HepG2 (cell line): ENCODE measurements at regions not wholly inside any gene's neighbourhood (a gene's known extent, or its start where the extent isn't known, plus 50 kb on each side); places are given as distances from the start of the nearest gene placed in this dataset.

Source experiments
- ATAC-seq: fragments of 200-7000 bp; cut with Tn5 transposase; 3 replicates; pipeline ENCODE4 v1.9.1; 2020; ENCODE audit warnings: mild to moderate bottlenecking, moderate library complexity
- BruUV-seq: library from RNA; stranded (reverse); fragments of 400-500 nt; replicated peaks from 2 replicates; lab custom pipeline; 2021; lab: Mats Ljungman, UMichigan
- CTCF ChIA-PET: fragments of 300-600 bp; formaldehyde crosslinking; extraction: SDS; loops from one replicate; lab custom pipeline; 2021; ENCODE audit warnings: low total read pairs, inconsistent platforms, low intra/inter-chr PET ratio; lab: Yijun Ruan, JAX
- POLR2A ChIA-PET: fragments of 350-600 bp; sonication (Branson Sonifier 250); formaldehyde crosslinking; loops from one replicate; lab custom pipeline; 2020; ENCODE audit warnings: antibody characterized with exemption, inconsistent platforms; lab: Yijun Ruan, JAX
- DNase-seq: peaks from one replicate; pipeline ENCODE4 v3.0.0-alpha.2; 2015; ENCODE audit warnings: low spot score
- FAIRE-seq: peaks from 3 replicates; lab custom pipeline; 2011; peaks lifted over from hg19 to GRCh38; lab: Jason Lieb, UNC
- H2AFZ ChIP-seq: one replicate; pipeline ENCODE4 v1.6.1; 2011; ENCODE audit warnings: low read length, inconsistent platforms
- H3K27ac ChIP-seq: fragments of 300-600 bp; 3 replicates; pipeline ENCODE4 v1.8.0; 2011; ENCODE audit warnings: mixed run types, mild to moderate bottlenecking, mixed read lengths, low read length, inconsistent platforms; ENCODE audit not compliant: insufficient read depth; ENCODE audit errors: extremely low read length
- H3K27me3 ChIP-seq, 2 experiments: fragments of 200-600 bp in 1 of 2; 2 replicates in 1 of 2; 3 replicates in 1 of 2; pipeline versions ENCODE4 v1.6.0 to v1.8.0; 2011; ENCODE audit warnings: low read length in 2 of 2, mild to moderate bottlenecking in 2 of 2, moderate library complexity in 2 of 2, inconsistent platforms in 1 of 2; ENCODE audit not compliant: insufficient read depth in 2 of 2, control insufficient read depth in 1 of 2
- H3K36me3 ChIP-seq, 2 experiments: fragments of 200-600 bp in 1 of 2; replicated peaks in 1 of 2; 2 replicates in 1 of 2; 3 replicates in 1 of 2; pipeline versions ENCODE4 v1.5.1 to v1.8.0; 2011; ENCODE audit warnings: low read length in 2 of 2, inconsistent platforms in 1 of 2; ENCODE audit not compliant: insufficient read depth in 2 of 2, control insufficient read depth in 1 of 2
- H3K4me1 ChIP-seq: 2 replicates; pipeline ENCODE4 v1.5.1; 2012; ENCODE audit warnings: low read length, inconsistent platforms; ENCODE audit not compliant: insufficient read depth
- H3K4me2 ChIP-seq: 2 replicates; pipeline ENCODE4 v1.6.0; 2011; ENCODE audit warnings: low read depth, low read length, inconsistent platforms
- H3K4me3 ChIP-seq, 3 experiments: fragments of 200-600 bp in 1 of 3; sonication (generic), shearing (Covaris generic) in 1 of 3; replicated peaks in 1 of 3; 2 replicates each; pipeline ENCODE4 v1.5.1; 2011 to 2016; ENCODE audit warnings: low read length in 3 of 3, inconsistent platforms in 2 of 3, low read depth in 2 of 3, mild to moderate bottlenecking in 2 of 3, control low read depth in 1 of 3, mixed read lengths in 1 of 3; ENCODE audit not compliant: insufficient read depth in 1 of 3
- H3K79me2 ChIP-seq: one replicate; pipeline ENCODE4 v1.6.1; 2011; ENCODE audit warnings: low read length, inconsistent platforms; ENCODE audit not compliant: insufficient read depth
- H3K9ac ChIP-seq: 2 replicates; pipeline ENCODE4 v1.6.0; 2011; ENCODE audit warnings: mild to moderate bottlenecking, low read depth, low read length, inconsistent platforms; ENCODE audit not compliant: insufficient read depth
- H3K9me3 ChIP-seq: 2 replicates; pipeline ENCODE4 v1.5.1; 2012; ENCODE audit warnings: mild to moderate bottlenecking, low read length
- H4K20me1 ChIP-seq: 2 replicates; pipeline ENCODE4 v1.6.0; 2011; ENCODE audit warnings: inconsistent platforms, mild to moderate bottlenecking, low read length, moderate library complexity; ENCODE audit not compliant: insufficient read depth
- EHMT2 ChIP-seq: fragments of 200-600 bp; sonication (generic); IDR thresholded peaks from 2 replicates; pipeline ENCODE4 v1.7.0; 2017; ENCODE audit warnings: antibody characterized with exemption, low read depth, low read length, borderline replicate concordance
- FLYWCH1 ChIP-seq: sonication (generic); formaldehyde crosslinking; IDR thresholded peaks from 2 replicates; pipeline ENCODE4 v1.8.1; 2023; ENCODE audit warnings: mild to moderate bottlenecking, missing genetic modification reagents
- GFI1 ChIP-seq: sonication (generic); formaldehyde crosslinking; IDR thresholded peaks from 2 replicates; pipeline ENCODE4 v1.5.0; 2020; ENCODE audit warnings: missing genetic modification reagents, mild to moderate bottlenecking, borderline replicate concordance
- HNRNPL ChIP-seq: fragments of 200-400 bp; formaldehyde crosslinking; IDR thresholded peaks from 2 replicates; pipeline ENCODE4 v1.6.1; 2017; ENCODE audit warnings: mild to moderate bottlenecking, low read depth, low read length
- NFATC3 ChIP-seq: sonication (generic); formaldehyde crosslinking; IDR thresholded peaks from 2 replicates; pipeline ENCODE4 v1.5.1; 2020; ENCODE audit warnings: mild to moderate bottlenecking, missing genetic modification reagents
- POLR2A ChIP-seq, 2 experiments: IDR thresholded peaks; 2 replicates each; pipeline ENCODE4 v1.6.1; 2011; ENCODE audit warnings: low read depth in 2 of 2, low read length in 2 of 2, mild to moderate bottlenecking in 1 of 2, moderate library complexity in 1 of 2; ENCODE audit not compliant: insufficient read depth in 1 of 2
- SKI ChIP-seq: fragments of 450-650 bp; IDR thresholded peaks from one replicate; pipeline ENCODE4 v1.6.1; 2018; ENCODE audit warnings: mild to moderate bottlenecking; ENCODE audit not compliant: partially characterized antibody
- SNRNP70 ChIP-seq: fragments of 200-400 bp; formaldehyde crosslinking; IDR thresholded peaks from 2 replicates; pipeline ENCODE4 v1.6.1; 2017; ENCODE audit warnings: mild to moderate bottlenecking, low read depth, low read length, moderate library complexity
- TEAD2 ChIP-seq: sonication (generic); formaldehyde crosslinking; IDR thresholded peaks from 2 replicates; pipeline ENCODE4 v1.9.0; 2021; ENCODE audit warnings: missing genetic modification reagents
- ZBTB7B ChIP-seq: sonication (generic); formaldehyde crosslinking; IDR thresholded peaks from 2 replicates; pipeline ENCODE4 v1.4.0; 2020; ENCODE audit warnings: missing genetic modification reagents
- ZNF10 ChIP-seq: sonication (generic); formaldehyde crosslinking; IDR thresholded peaks from 2 replicates; pipeline ENCODE4 v1.4.0; 2020; ENCODE audit warnings: mild to moderate bottlenecking, low read depth, missing genetic modification reagents, borderline replicate concordance
- ZNF451 ChIP-seq: sonication (generic); formaldehyde crosslinking; IDR thresholded peaks from 2 replicates; pipeline ENCODE4 v1.5.0; 2020; ENCODE audit warnings: mild to moderate bottlenecking, missing genetic modification reagents
- ZNF562 ChIP-seq: sonication (generic); formaldehyde crosslinking; IDR thresholded peaks from 2 replicates; pipeline ENCODE4 v1.8.0; 2022; ENCODE audit warnings: missing genetic modification reagents, borderline replicate concordance
- ZNF766 ChIP-seq: sonication (generic); formaldehyde crosslinking; IDR thresholded peaks from 2 replicates; pipeline ENCODE4 v1.5.0; 2020; ENCODE audit warnings: missing genetic modification reagents, borderline replicate concordance
- WGBS: methylation state at CpG from one replicate; pipeline ENCODE4 v1.1.6; 2017; ENCODE audit warnings: low lambda C conversion rate; 5-methylcytosine and 5-hydroxymethylcytosine counted together
- in situ Hi-C: cut with HindIII; loops from 2 replicates; pipeline ENCODE4 v1.10.0; 2017; ENCODE audit warnings: low pct_unique_long_range_greater_than_20kb; ENCODE audit not compliant: extremely low pct_ligation_motif_present
- intact Hi-C: fragments of 100-400 bp; cut with micrococcal nuclease; formaldehyde crosslinking; loops from one replicate; pipeline ENCODE4 v1.10.0; 2022; ENCODE audit not compliant: unreplicated experiment
- TF ChIP-seq, protein P1 (sequence below): sonication (generic); formaldehyde crosslinking; IDR thresholded peaks from 2 replicates; pipeline ENCODE4 v1.5.1; 2020; ENCODE audit warnings: mild to moderate bottlenecking, moderate library complexity, missing genetic modification reagents
- TF ChIP-seq, protein P2 (sequence below): IDR thresholded peaks from 2 replicates; pipeline ENCODE4 v1.6.1; 2016; ENCODE audit warnings: missing compliant biosample characterization, missing genetic modification reagents, borderline replicate concordance
- TF ChIP-seq, protein P3 (sequence below): sonication (generic); formaldehyde crosslinking; IDR thresholded peaks from 2 replicates; pipeline ENCODE4 v1.4.0; 2020; ENCODE audit warnings: missing genetic modification reagents

DNA sequence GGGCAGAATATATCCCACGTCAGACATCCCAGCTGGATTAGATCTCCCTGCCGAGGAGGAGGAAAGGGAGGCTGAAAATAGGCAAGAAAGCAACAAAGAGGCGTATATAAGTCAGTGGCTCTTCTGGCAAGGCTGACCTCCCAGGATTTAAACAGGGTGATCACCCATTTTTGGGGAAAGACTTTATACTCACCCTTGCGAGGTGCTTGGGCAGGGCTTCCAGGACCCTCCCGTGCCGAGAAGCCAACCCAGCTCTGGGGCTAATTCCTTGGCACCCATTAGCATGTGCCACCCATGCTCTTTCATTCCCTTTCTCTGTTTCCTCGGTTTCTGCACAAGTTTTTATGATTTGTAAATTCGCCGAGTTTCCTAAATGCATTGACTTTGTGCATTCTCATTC, 230.2 kb upstream of the IRX2 start:
- no peaks in the 10 kb centered on the region for H4K20me1 ChIP-seq
- no peak for FAIRE-seq
- H3K9me3 ChIP-seq, result 0 out of 2 replicates have a peak, but pooled peaks cover 2% of the 10 kb centered on the region
- in situ Hi-C loops (no loop called here), intact Hi-C loops (loop anchor here (5.0 kb wide), 1 partner anchor 1506 kb away; no protein-coding TSS in a partner anchor)
- TF ChIP-seq EHMT2 (no peak), SKI (no peak), ZNF562 (CRISPR knock-in tag) (no peak), ZNF766 (CRISPR knock-in tag) (no peak), ZBTB7B (CRISPR knock-in tag) (no peak), SNRNP70 (no peak), NFATC3 (CRISPR knock-in tag) (no peak)
- TF ChIP-seq, protein P1, sequence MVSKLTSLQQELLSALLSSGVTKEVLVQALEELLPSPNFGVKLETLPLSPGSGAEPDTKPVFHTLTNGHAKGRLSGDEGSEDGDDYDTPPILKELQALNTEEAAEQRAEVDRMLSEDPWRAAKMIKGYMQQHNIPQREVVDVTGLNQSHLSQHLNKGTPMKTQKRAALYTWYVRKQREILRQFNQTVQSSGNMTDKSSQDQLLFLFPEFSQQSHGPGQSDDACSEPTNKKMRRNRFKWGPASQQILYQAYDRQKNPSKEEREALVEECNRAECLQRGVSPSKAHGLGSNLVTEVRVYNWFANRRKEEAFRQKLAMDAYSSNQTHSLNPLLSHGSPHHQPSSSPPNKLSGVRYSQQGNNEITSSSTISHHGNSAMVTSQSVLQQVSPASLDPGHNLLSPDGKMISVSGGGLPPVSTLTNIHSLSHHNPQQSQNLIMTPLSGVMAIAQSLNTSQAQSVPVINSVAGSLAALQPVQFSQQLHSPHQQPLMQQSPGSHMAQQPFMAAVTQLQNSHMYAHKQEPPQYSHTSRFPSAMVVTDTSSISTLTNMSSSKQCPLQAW (CRISPR knock-in tag), result no peak
- no peak overlapping the region for H3K4me3 ChIP-seq
- no peaks in the 10 kb centered on the region for H3K36me3 ChIP-seq
- WGBS, result 19% methylated on average over 9 of the region's 9 CpGs
- no peaks in the 10 kb centered on the region for H3K79me2 ChIP-seq
- H3K9ac ChIP-seq, result no peak overlapping the region
- H3K27ac ChIP-seq, result no peak overlapping the region
- no peak overlapping the region for H3K4me2 ChIP-seq
- H2AFZ ChIP-seq, result no peak overlapping the region
- ChIA-PET CTCF (no interaction called here), POLR2A (no interaction called here)
- H3K4me1 ChIP-seq, result no peaks in the 10 kb centered on the region
- H3K27me3 ChIP-seq, result no peaks in the 10 kb centered on the region; a peak in 1 of 5 replicates
- BruUV-seq, result no TSS peak
- no peak for DNase-seq
- ATAC-seq, result no peak

DNA sequence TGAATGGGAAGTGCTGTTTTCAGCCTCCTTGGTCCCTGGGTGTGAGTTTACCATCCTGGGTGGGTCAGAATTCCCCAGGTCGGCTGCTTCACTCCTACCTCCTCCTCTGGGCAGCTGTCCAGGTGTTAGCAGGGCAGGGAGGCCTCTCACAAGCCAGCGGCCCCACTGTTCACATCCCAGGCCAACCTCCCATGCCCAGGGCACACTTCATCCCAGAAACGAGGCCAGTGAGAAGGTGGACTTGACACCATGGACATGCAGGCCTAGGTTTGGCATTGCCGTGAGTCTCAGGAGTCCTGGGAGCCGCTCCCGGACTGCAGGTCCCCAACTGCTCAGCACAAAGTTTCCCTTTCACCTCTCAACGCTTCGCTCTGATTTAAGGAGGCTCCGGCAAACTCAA, 229.6 kb upstream of the IRX2 start:
- H3K4me2 ChIP-seq, result no peak overlapping the region
- H3K9ac ChIP-seq, result no peak overlapping the region
- no peak for ATAC-seq
- no peaks in the 10 kb centered on the region; a peak in 1 of 5 replicates for H3K27me3 ChIP-seq
- in situ Hi-C loops, result no loop called here
- 0 out of 2 replicates have a peak, but pooled peaks cover 4% of the 10 kb centered on the region for H3K9me3 ChIP-seq
- FAIRE-seq, result no peak
- no TSS peak for BruUV-seq
- ChIA-PET POLR2A (no interaction called here), CTCF (no interaction called here)
- intact Hi-C loops, result loop anchor here (5.0 kb wide), 1 partner anchor 1506 kb away; no protein-coding TSS in a partner anchor
- DNase-seq, result no peak
- no peaks in the 10 kb centered on the region for H4K20me1 ChIP-seq
- no peaks in the 10 kb centered on the region for H3K4me1 ChIP-seq
- TF ChIP-seq ZNF451 (CRISPR knock-in tag), result no peak
- TF ChIP-seq GFI1 (CRISPR knock-in tag), result no peak
- TF ChIP-seq FLYWCH1 (CRISPR knock-in tag), result no peak
- TF ChIP-seq, protein P2, sequence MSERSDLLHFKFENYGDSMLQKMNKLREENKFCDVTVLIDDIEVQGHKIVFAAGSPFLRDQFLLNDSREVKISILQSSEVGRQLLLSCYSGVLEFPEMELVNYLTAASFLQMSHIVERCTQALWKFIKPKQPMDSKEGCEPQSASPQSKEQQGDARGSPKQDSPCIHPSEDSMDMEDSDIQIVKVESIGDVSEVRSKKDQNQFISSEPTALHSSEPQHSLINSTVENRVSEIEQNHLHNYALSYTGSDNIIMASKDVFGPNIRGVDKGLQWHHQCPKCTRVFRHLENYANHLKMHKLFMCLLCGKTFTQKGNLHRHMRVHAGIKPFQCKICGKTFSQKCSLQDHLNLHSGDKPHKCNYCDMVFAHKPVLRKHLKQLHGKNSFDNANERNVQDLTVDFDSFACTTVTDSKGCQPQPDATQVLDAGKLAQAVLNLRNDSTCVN (CRISPR knock-in tag), result no peak
- TF ChIP-seq POLR2A (IDR thresholded peaks at IDR 0.05; ENCODE audit: insufficient read depth in 1 of 2, low read depth in 2 of 2, low read length in 2 of 2), result no peak
- no peak for TF ChIP-seq HNRNPL
- TF ChIP-seq TEAD2, result no peak
- TF ChIP-seq, protein P3, sequence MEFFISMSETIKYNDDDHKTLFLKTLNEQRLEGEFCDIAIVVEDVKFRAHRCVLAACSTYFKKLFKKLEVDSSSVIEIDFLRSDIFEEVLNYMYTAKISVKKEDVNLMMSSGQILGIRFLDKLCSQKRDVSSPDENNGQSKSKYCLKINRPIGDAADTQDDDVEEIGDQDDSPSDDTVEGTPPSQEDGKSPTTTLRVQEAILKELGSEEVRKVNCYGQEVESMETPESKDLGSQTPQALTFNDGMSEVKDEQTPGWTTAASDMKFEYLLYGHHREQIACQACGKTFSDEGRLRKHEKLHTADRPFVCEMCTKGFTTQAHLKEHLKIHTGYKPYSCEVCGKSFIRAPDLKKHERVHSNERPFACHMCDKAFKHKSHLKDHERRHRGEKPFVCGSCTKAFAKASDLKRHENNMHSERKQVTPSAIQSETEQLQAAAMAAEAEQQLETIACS (CRISPR knock-in tag), result no peak
- no peak for TF ChIP-seq ZNF10 (CRISPR knock-in tag)
- H3K79me2 ChIP-seq, result no peaks in the 10 kb centered on the region
- H3K27ac ChIP-seq, result no peak overlapping the region
- H3K4me3 ChIP-seq, result no peak overlapping the region
- H3K36me3 ChIP-seq, result no peaks in the 10 kb centered on the region
- 33% methylated on average over 7 of the region's 9 CpGs for WGBS
- no peak overlapping the region for H2AFZ ChIP-seq
